H1 (cell line): ENCODE measurements at regions not wholly inside any gene's neighbourhood (a gene's known extent, or its start where the extent isn't known, plus 50 kb on each side); places are given as distances from the start of the nearest gene placed in this dataset.

ENCODE experiments used
- CREB1 ChIP-seq: IDR thresholded peaks from 2 replicates; pipeline ENCODE4 v1.6.1; 2012; ENCODE audit warnings: inconsistent platforms
- CTCF ChIP-seq, 3 experiments: IDR thresholded peaks; 1 replicate in 2 of 3; 2 replicates in 1 of 3; pipeline versions ENCODE4 v1.5.1 to v1.6.1; 2011; ENCODE audit warnings: low read length in 3 of 3, mild to moderate bottlenecking in 3 of 3, inconsistent platforms in 2 of 3, low read depth in 1 of 3, moderate library complexity in 1 of 3; ENCODE audit not compliant: insufficient read depth in 1 of 3; ENCODE audit errors: control extremely low read depth in 1 of 3
- JUN ChIP-seq: IDR thresholded peaks from 2 replicates; pipeline ENCODE4 v1.6.1; 2011; ENCODE audit warnings: low read depth, mild to moderate bottlenecking, improper control_type of control experiment, low read length
- SUZ12 ChIP-seq: fragments of 200-600 bp; sonication (generic); IDR thresholded peaks from 2 replicates; pipeline ENCODE4 v1.6.1; 2012; ENCODE audit warnings: mild to moderate bottlenecking, inconsistent platforms, low read length, moderate library complexity, mixed read lengths
- YY1 ChIP-seq: IDR thresholded peaks from 2 replicates; pipeline ENCODE4 v1.6.1; 2011; ENCODE audit warnings: low read depth, mild to moderate bottlenecking, low read length

DNA sequence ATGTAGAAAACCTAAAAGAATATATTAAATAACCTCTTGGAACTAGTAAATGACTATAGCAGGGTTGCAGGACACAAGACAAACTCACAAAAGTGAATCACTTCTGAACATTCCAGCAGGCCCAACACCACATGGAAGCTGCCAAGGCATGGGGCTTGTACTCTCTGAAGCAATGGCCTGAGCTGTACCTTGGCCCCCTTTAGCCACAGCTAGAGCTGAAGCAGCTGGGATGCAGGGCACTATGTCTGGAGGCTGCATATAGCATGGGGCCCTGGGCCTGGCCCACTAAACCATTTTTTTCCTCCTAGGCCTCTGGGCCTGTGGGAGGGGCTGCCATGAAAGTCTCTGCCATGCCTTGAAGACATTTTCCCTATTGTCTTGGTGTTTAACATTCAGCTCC is 1067.3 kb downstream of the LRFN5 start (continued):
- TF ChIP-seq CTCF (IDR thresholded peaks at IDR 0.05; ENCODE audit: control extremely low read depth in 1 of 3, insufficient read depth in 1 of 3, low read depth in 1 of 3, low read length in 3 of 3), result no peak
- TF ChIP-seq YY1, result no peak
- TF ChIP-seq CREB1, result no peak
- TF ChIP-seq JUN, result no peak
- TF ChIP-seq SUZ12, result no peak
- TF ChIP-seq, all 59 proteins: peak for 0
